Germinal center (tissue), 1 donor: ENCODE measurements at regions not wholly inside any gene's neighbourhood (a gene's known extent, or its start where the extent isn't known, plus 50 kb on each side); places are given as distances from the start of the nearest gene placed in this dataset.
"Not testable (repeated sequence)": the region's sequence is repeated elsewhere in the genome, so short reads cannot be mapped to it uniquely, and the experiment has no call there.

Source experiments
- DNase-seq: peaks from one replicate; pipeline ENCODE4 v3.0.0; 2012; ENCODE audit warnings: mixed read lengths, low spot score

GRCh38 chr1:37319284-37319683 is 155.1 kb upstream of the ZC3H12A start:
- no peak for DNase-seq

GRCh38 chr1:37323486-37324377 is 150.6 kb upstream of the ZC3H12A start:
- peak; percentile 72 for DNase-seq

GRCh38 chr1:37325010-37325409 is 149.4 kb upstream of the ZC3H12A start:
- no peak for DNase-seq

- no peak for DNase-seq
These were observed 148.6 kb upstream of the ZC3H12A start for GRCh38 chr1:37325509-37326437.

GRCh38 chr1:37332126-37332525 is 142.3 kb upstream of the ZC3H12A start:
- no peak for DNase-seq

GRCh38 chr1:37338658-37339057 is 135.7 kb upstream of the ZC3H12A start:
- no peak for DNase-seq

- no peak for DNase-seq
These were observed 131.6 kb upstream of the ZC3H12A start for GRCh38 chr1:37342736-37343135.

GRCh38 chr1:37347104-37347649 is 127.2 kb upstream of the ZC3H12A start:
- no peak for DNase-seq

- no peak for DNase-seq
These were observed 120.5 kb upstream of the ZC3H12A start for GRCh38 chr1:37353871-37354270.

- DNase-seq: no peak
These were observed 119.3 kb upstream of the ZC3H12A start for GRCh38 chr1:37354876-37355650.

GRCh38 chr1:37358992-37359391 is 115.4 kb upstream of the ZC3H12A start:
- DNase-seq: no peak

GRCh38 chr1:37360011-37360410 is 114.4 kb upstream of the ZC3H12A start:
- no peak for DNase-seq

- no peak for DNase-seq
These were observed 111.6 kb upstream of the ZC3H12A start for GRCh38 chr1:37362594-37363385.

- DNase-seq: no peak
These were observed 110.8 kb upstream of the ZC3H12A start for GRCh38 chr1:37363535-37363934.

GRCh38 chr1:37368665-37369315 is 105.6 kb upstream of the ZC3H12A start:
- not testable (repeated sequence) for DNase-seq

- no peak for DNase-seq
These were observed 102.1 kb upstream of the ZC3H12A start for GRCh38 chr1:37372302-37372701.

- no peak for DNase-seq
These were observed 101.7 kb upstream of the ZC3H12A start for GRCh38 chr1:37372711-37373110.

- no peak for DNase-seq
These were observed 101.0 kb upstream of the ZC3H12A start for GRCh38 chr1:37373413-37373812.

GRCh38 chr1:37380546-37380945 is 93.8 kb upstream of the ZC3H12A start:
- not testable (repeated sequence) for DNase-seq

- no peak for DNase-seq
These were observed 86.5 kb upstream of the ZC3H12A start for GRCh38 chr1:37387854-37388253.
